ENCODE measurements at regions not wholly inside any gene's neighbourhood (a gene's known extent, or its start where the extent isn't known, plus 50 kb on each side); places are given as distances from the start of the nearest gene placed in this dataset.

DNA sequence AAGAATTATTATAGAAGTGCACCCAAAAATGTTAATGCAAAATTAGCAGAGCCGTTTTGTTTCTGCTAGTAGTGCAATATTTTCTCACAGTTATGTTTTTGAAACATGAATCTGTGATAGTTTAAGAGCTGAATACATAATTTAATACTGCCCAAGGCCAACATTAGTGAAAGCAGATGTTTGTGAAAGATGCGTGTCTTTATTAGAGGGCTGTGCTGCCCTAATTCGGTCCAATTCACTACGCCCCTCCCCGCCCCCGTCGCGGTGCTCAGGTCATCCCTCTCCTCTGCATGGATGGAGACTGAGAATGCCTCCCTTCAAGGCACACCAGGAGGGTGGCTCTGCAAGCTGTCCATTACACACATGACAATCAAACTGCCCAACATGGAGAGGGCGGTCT, 172.0 kb downstream of the TEX36 start:
- Histone ChIP-seq H3K9me3 (ENCODE audit: low read depth, low read length, poor library complexity, severe bottlenecking) (no peaks in the 10 kb centered on the region), H3K27me3 (replicated peaks; ENCODE audit: insufficient read depth, low read depth, low read length, poor library complexity) (peaks cover 13% of the 10 kb centered on the region), H3K36me3 (ENCODE audit: insufficient read depth, low read length, poor library complexity, severe bottlenecking) (no peaks in the 10 kb centered on the region), H3K4me1 (ENCODE audit: insufficient read depth, low read length, poor library complexity, severe bottlenecking) (peaks cover 15% of the 10 kb centered on the region), H3K27ac (ENCODE audit: low read depth, low read length, poor library complexity, severe bottlenecking) (no peak overlapping the region), H3K4me3 (ENCODE audit: low read depth, low read length, poor library complexity, severe bottlenecking) (no peak overlapping the region)
- no peak for DNase-seq (ENCODE audit: low spot score)
- ChIA-PET CTCF (no interaction called here), POLR2A (ENCODE audit: low non-redundant PET) (no interaction called here)
- BruUV-seq (replicated peaks) = no TSS peak
- no peak for TF ChIP-seq EZH2 (IDR thresholded peaks at IDR 0.05; ENCODE audit: borderline replicate concordance, low read depth, low read length, poor library complexity, severe bottlenecking)
- TF ChIP-seq, protein P1, sequence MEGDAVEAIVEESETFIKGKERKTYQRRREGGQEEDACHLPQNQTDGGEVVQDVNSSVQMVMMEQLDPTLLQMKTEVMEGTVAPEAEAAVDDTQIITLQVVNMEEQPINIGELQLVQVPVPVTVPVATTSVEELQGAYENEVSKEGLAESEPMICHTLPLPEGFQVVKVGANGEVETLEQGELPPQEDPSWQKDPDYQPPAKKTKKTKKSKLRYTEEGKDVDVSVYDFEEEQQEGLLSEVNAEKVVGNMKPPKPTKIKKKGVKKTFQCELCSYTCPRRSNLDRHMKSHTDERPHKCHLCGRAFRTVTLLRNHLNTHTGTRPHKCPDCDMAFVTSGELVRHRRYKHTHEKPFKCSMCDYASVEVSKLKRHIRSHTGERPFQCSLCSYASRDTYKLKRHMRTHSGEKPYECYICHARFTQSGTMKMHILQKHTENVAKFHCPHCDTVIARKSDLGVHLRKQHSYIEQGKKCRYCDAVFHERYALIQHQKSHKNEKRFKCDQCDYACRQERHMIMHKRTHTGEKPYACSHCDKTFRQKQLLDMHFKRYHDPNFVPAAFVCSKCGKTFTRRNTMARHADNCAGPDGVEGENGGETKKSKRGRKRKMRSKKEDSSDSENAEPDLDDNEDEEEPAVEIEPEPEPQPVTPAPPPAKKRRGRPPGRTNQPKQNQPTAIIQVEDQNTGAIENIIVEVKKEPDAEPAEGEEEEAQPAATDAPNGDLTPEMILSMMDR (conservative IDR thresholded peaks at IDR 0.05; ENCODE audit: low read depth, low read length) = no peak
- intact Hi-C loops (cut with micrococcal nuclease; ENCODE audit: unreplicated experiment) = no loop called here

DNA sequence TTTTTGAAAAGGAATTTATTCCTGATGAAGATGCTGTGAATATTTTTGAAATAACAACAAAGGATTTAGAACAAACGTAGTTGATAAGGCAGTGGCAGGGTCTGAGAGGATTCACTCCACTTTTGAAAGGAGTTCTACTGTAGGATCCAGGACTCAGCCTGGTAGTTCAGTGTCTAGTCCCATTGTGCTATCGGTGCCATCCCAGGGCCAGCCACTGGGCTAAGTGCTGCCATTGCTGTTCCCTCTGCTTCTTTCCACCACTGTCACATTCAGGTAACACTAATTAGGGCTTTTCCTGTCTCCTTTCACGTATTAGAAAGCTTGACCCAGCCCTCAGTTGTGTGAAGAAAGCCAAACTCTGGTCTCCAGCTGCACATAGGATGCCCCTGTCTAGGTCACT, 177.3 kb downstream of the TEX36 start:
- Histone ChIP-seq H3K27me3 (replicated peaks; ENCODE audit: insufficient read depth, low read depth, low read length, poor library complexity) (peaks cover 16% of the 10 kb centered on the region), H3K27ac (ENCODE audit: low read depth, low read length, poor library complexity, severe bottlenecking) (no peak overlapping the region), H3K36me3 (ENCODE audit: insufficient read depth, low read length, poor library complexity, severe bottlenecking) (no peaks in the 10 kb centered on the region), H3K4me1 (ENCODE audit: insufficient read depth, low read length, poor library complexity, severe bottlenecking) (no peaks in the 10 kb centered on the region), H3K4me3 (ENCODE audit: low read depth, low read length, poor library complexity, severe bottlenecking) (no peak overlapping the region), H3K9me3 (ENCODE audit: low read depth, low read length, poor library complexity, severe bottlenecking) (no peaks in the 10 kb centered on the region)
- TF ChIP-seq EZH2 (IDR thresholded peaks at IDR 0.05; ENCODE audit: borderline replicate concordance, low read depth, low read length, poor library complexity, severe bottlenecking) = no peak
- TF ChIP-seq, protein P1 (conservative IDR thresholded peaks at IDR 0.05; ENCODE audit: low read depth, low read length) = no peak
- CTCF ChIA-PET = no interaction called here
- DNase-seq (ENCODE audit: low spot score) = no peak
- intact Hi-C loops (cut with micrococcal nuclease; ENCODE audit: unreplicated experiment) = no loop called here
- BruUV-seq (replicated peaks) = no TSS peak
- POLR2A ChIA-PET (ENCODE audit: low non-redundant PET) = no interaction called here

DNA sequence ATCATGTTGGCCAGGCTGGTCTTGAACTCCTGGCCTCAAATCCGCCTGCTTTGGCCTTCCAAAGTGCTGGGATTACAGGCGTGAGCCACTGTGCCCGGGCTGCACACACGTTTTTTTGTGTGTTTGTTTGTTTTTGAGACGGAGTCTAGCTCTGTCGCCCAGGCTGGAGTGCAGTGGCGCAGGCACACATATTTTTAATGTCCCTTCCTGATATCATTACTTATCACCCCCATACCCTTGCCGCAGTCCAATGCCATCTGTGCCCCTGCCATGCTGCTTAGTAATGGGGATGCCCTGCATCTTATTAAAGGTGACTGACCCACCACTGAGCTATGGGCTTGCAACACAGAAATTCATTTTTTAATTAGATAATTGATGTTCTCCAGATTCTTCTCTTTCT, 180.7 kb downstream of the TEX36 start:
- H3K27ac ChIP-seq (ENCODE audit: low read depth, low read length, poor library complexity, severe bottlenecking) = no peak overlapping the region
- H3K36me3 ChIP-seq (ENCODE audit: insufficient read depth, low read length, poor library complexity, severe bottlenecking) = no peaks in the 10 kb centered on the region
- CTCF ChIA-PET = no interaction called here
- TF ChIP-seq, protein P1 (conservative IDR thresholded peaks at IDR 0.05; ENCODE audit: low read depth, low read length) = no peak
- no peak for TF ChIP-seq EZH2 (IDR thresholded peaks at IDR 0.05; ENCODE audit: borderline replicate concordance, low read depth, low read length, poor library complexity, severe bottlenecking)
- H3K27me3 ChIP-seq (replicated peaks; ENCODE audit: insufficient read depth, low read depth, low read length, poor library complexity) = peaks cover 23% of the 10 kb centered on the region
- intact Hi-C loops (cut with micrococcal nuclease; ENCODE audit: unreplicated experiment) = no loop called here
- POLR2A ChIA-PET (ENCODE audit: low non-redundant PET) = no interaction called here
- no peaks in the 10 kb centered on the region for H3K9me3 ChIP-seq (ENCODE audit: low read depth, low read length, poor library complexity, severe bottlenecking)
- no peak for DNase-seq (ENCODE audit: low spot score)
- H3K4me1 ChIP-seq (ENCODE audit: insufficient read depth, low read length, poor library complexity, severe bottlenecking) = no peaks in the 10 kb centered on the region
- BruUV-seq (replicated peaks) = no TSS peak
- H3K4me3 ChIP-seq (ENCODE audit: low read depth, low read length, poor library complexity, severe bottlenecking) = no peak overlapping the region
